ENCODE measurements at regions not wholly inside any gene's neighbourhood (a gene's known extent, or its start where the extent isn't known, plus 50 kb on each side); places are given as distances from the start of the nearest gene placed in this dataset.
"Not testable (repeated sequence)": the region's sequence is repeated elsewhere in the genome, so short reads cannot be mapped to it uniquely, and the experiment has no call there.

GRCh38 chr11:13595166-13595565 lies 73.3 kb upstream of the FAR1 start:
- H3K4me3 Mint-ChIP-seq, result no peak overlapping the region
- TF ChIP-seq CTCF (conservative IDR thresholded peaks at IDR 0.05), result no peak
- peaks cover 10% of the 10 kb centered on the region for H3K27me3 Mint-ChIP-seq
- no peaks in the 10 kb centered on the region for H3K36me3 Mint-ChIP-seq
- no peaks in the 10 kb centered on the region for H3K9me3 Mint-ChIP-seq
- H3K27ac Mint-ChIP-seq, result no peak overlapping the region
- DNase-seq (ENCODE audit: extremely low spot score, unreplicated experiment), result no peak
- peaks cover 5% of the 10 kb centered on the region for H3K4me1 Mint-ChIP-seq (ENCODE audit: unreplicated experiment)

- no peak for DNase-seq (ENCODE audit: extremely low spot score, unreplicated experiment)
- Mint-ChIP-seq H3K4me3 (no peak overlapping the region), H3K36me3 (no peaks in the 10 kb centered on the region), H3K9me3 (no peaks in the 10 kb centered on the region), H3K27me3 (peaks cover 7% of the 10 kb centered on the region), H3K4me1 (ENCODE audit: unreplicated experiment) (peaks cover 5% of the 10 kb centered on the region), H3K27ac (no peak overlapping the region)
- no peak for TF ChIP-seq CTCF (conservative IDR thresholded peaks at IDR 0.05)
Observed at GRCh38 chr11:13594044-13594443, 74.4 kb upstream of the FAR1 start.

- H3K9me3 Mint-ChIP-seq, result no peaks in the 10 kb centered on the region
- DNase-seq (ENCODE audit: extremely low spot score, unreplicated experiment), result no peak
- no peak for TF ChIP-seq CTCF (conservative IDR thresholded peaks at IDR 0.05)
- H3K36me3 Mint-ChIP-seq, result no peaks in the 10 kb centered on the region
- H3K4me3 Mint-ChIP-seq, result no peak overlapping the region
- peaks cover 8% of the 10 kb centered on the region for H3K27me3 Mint-ChIP-seq
- no peaks in the 10 kb centered on the region for H3K4me1 Mint-ChIP-seq (ENCODE audit: unreplicated experiment)
- no peak overlapping the region for H3K27ac Mint-ChIP-seq
Observed at GRCh38 chr11:13578514-13579140, 82.8 kb upstream of the PTH start.

- no peak overlapping the region for H3K4me3 Mint-ChIP-seq
- H3K4me1 Mint-ChIP-seq (ENCODE audit: unreplicated experiment), result no peaks in the 10 kb centered on the region
- DNase-seq (ENCODE audit: extremely low spot score, unreplicated experiment), result no peak
- H3K27me3 Mint-ChIP-seq, result peaks cover 8% of the 10 kb centered on the region
- no peaks in the 10 kb centered on the region for H3K9me3 Mint-ChIP-seq
- H3K27ac Mint-ChIP-seq, result no peak overlapping the region
- no peak for TF ChIP-seq CTCF (conservative IDR thresholded peaks at IDR 0.05)
- H3K36me3 Mint-ChIP-seq, result no peaks in the 10 kb centered on the region
Observed at GRCh38 chr11:13577881-13578280, 82.1 kb upstream of the PTH start.

GRCh38 chr11:13576995-13577394 lies 81.2 kb upstream of the PTH start:
- no peak for DNase-seq (ENCODE audit: extremely low spot score, unreplicated experiment)
- H3K27me3 Mint-ChIP-seq, result peaks cover 13% of the 10 kb centered on the region
- H3K4me1 Mint-ChIP-seq (ENCODE audit: unreplicated experiment), result no peaks in the 10 kb centered on the region

GRCh38 chr11:13575385-13575784 lies 79.6 kb upstream of the PTH start:
- DNase-seq (ENCODE audit: extremely low spot score, unreplicated experiment); H3K4me1 Mint-ChIP-seq (ENCODE audit: unreplicated experiment); H3K4me3 Mint-ChIP-seq; H3K9me3 Mint-ChIP-seq; H3K27ac Mint-ChIP-seq; H3K36me3 Mint-ChIP-seq: not testable (repeated sequence)
- H3K27me3 Mint-ChIP-seq, result peaks cover 13% of the 10 kb centered on the region

More at GRCh38 chr11:13576995-13577394, 81.2 kb upstream of the PTH start:
- H3K4me3 Mint-ChIP-seq, result no peak overlapping the region
- no peak overlapping the region for H3K27ac Mint-ChIP-seq
- TF ChIP-seq CTCF (conservative IDR thresholded peaks at IDR 0.05), result no peak
- no peaks in the 10 kb centered on the region for H3K36me3 Mint-ChIP-seq
- no peaks in the 10 kb centered on the region for H3K9me3 Mint-ChIP-seq

All from type B pancreatic cell (in vitro differentiated cells).